WTC11 (cell line): ENCODE measurements at regions not wholly inside any gene's neighbourhood (a gene's known extent, or its start where the extent isn't known, plus 50 kb on each side); places are given as distances from the start of the nearest gene placed in this dataset.

Experiments used
- ATAC-seq: fragments of 200-7000 bp; cut with Tn5 transposase; 2 replicates; pipeline ENCODE4 v1.10.0; 2021; ENCODE audit warnings: mild to moderate bottlenecking, moderate library complexity
- CTCF ChIA-PET: fragments of 300-600 bp; sonication (Branson Sonifier 250); formaldehyde crosslinking; loops from one replicate; lab custom pipeline; 2021; ENCODE audit warnings: antibody characterized with exemption; lab: Charles Lee
- POLR2A ChIA-PET: fragments of 350-600 bp; sonication (Branson Sonifier 250); formaldehyde crosslinking; loops from one replicate; lab custom pipeline; 2021; ENCODE audit warnings: antibody characterized with exemption; lab: Charles Lee
- DNase-seq: peaks from one replicate; pipeline ENCODE4 v3.0.0; 2021; ENCODE audit warnings: low spot score
- H3K27ac Mint-ChIP-seq: 2 replicates; pipeline ENCODE4 v1.8.0; 2021; ENCODE audit warnings: mixed read lengths
- H3K27me3 Mint-ChIP-seq: 2 replicates; pipeline ENCODE4 v1.8.0; 2021; ENCODE audit warnings: low read depth, mild to moderate bottlenecking, moderate library complexity, mixed read lengths
- H3K36me3 Mint-ChIP-seq: 2 replicates; pipeline ENCODE4 v1.8.0; 2021; ENCODE audit warnings: mixed read lengths
- H3K4me1 Mint-ChIP-seq: 2 replicates; pipeline ENCODE4 v1.8.0; 2022; ENCODE audit warnings: mixed read lengths
- H3K4me3 Mint-ChIP-seq: 2 replicates; pipeline ENCODE4 v1.8.0; 2021; ENCODE audit warnings: mild to moderate bottlenecking, moderate library complexity, mixed read lengths
- H3K9me3 Mint-ChIP-seq: 2 replicates; pipeline ENCODE4 v1.8.0; 2021; ENCODE audit warnings: mixed read lengths
- AFF4 ChIP-seq: sonication (generic); formaldehyde crosslinking; IDR thresholded peaks from 2 replicates; pipeline ENCODE4 v1.8.1; 2023; ENCODE audit warnings: mild to moderate bottlenecking, missing genetic modification reagents, borderline replicate concordance
- ATF1 ChIP-seq: sonication (generic); formaldehyde crosslinking; IDR thresholded peaks from 2 replicates; pipeline ENCODE4 v1.8.1; 2023; ENCODE audit warnings: mild to moderate bottlenecking, moderate library complexity, missing genetic modification reagents
- EMX1 ChIP-seq: fragments of 250-450 bp; sonication (Bioruptor Pico); IDR thresholded peaks from 2 replicates; pipeline ENCODE4 v1.8.0; 2021; ENCODE audit warnings: mild to moderate bottlenecking
- IRF1 ChIP-seq: sonication (generic); formaldehyde crosslinking; IDR thresholded peaks from 2 replicates; pipeline ENCODE4 v1.8.0; 2023; ENCODE audit warnings: missing genetic modification reagents
- KAT7 ChIP-seq: sonication (generic); formaldehyde crosslinking; IDR thresholded peaks from 2 replicates; pipeline ENCODE4 v1.8.1; 2023; ENCODE audit warnings: missing genetic modification reagents, mild to moderate bottlenecking, borderline replicate concordance
- NFE2L1 ChIP-seq: sonication (generic); formaldehyde crosslinking; IDR thresholded peaks from 2 replicates; pipeline ENCODE4 v1.8.1; 2023; ENCODE audit warnings: missing genetic modification reagents
- NR2C2 ChIP-seq: sonication (generic); formaldehyde crosslinking; IDR thresholded peaks from 2 replicates; pipeline ENCODE4 v1.8.0; 2022; ENCODE audit warnings: mild to moderate bottlenecking, missing genetic modification reagents
- PRDM15 ChIP-seq: sonication (generic); formaldehyde crosslinking; IDR thresholded peaks from 2 replicates; pipeline ENCODE4 v1.8.0; 2022; ENCODE audit warnings: missing genetic modification reagents
- SP1 ChIP-seq: sonication (generic); formaldehyde crosslinking; conservative IDR thresholded peaks from 2 replicates; pipeline ENCODE4 v1.8.1; 2022; ENCODE audit warnings: missing genetic modification reagents
- USF1 ChIP-seq: sonication (generic); formaldehyde crosslinking; IDR thresholded peaks from 2 replicates; pipeline ENCODE4 v1.8.0; 2022; ENCODE audit warnings: mild to moderate bottlenecking, missing genetic modification reagents
- ZNF263 ChIP-seq: sonication (generic); formaldehyde crosslinking; IDR thresholded peaks from 2 replicates; pipeline ENCODE4 v1.8.1; 2022; ENCODE audit warnings: low read depth, mild to moderate bottlenecking, moderate library complexity, missing genetic modification reagents
- ZNF512 ChIP-seq: sonication (generic); formaldehyde crosslinking; IDR thresholded peaks from 2 replicates; pipeline ENCODE4 v1.8.1; 2022; ENCODE audit warnings: missing genetic modification reagents, borderline replicate concordance

GRCh38 chr20:57027777-57028176 lies 238.7 kb downstream of the BMP7 start (continued):
- TF ChIP-seq USF1 (no peak), PRDM15 (no peak), ZNF263 (CRISPR knock-in tag) (no peak), NFE2L1 (CRISPR knock-in tag) (no peak), IRF1 (CRISPR knock-in tag) (no peak), ATF1 (no peak)

GRCh38 chr20:57030611-57031600 lies 235.5 kb downstream of the BMP7 start:
- TF ChIP-seq EMX1 (CRISPR knock-in tag) (no peak), ZNF263 (CRISPR knock-in tag) (no peak), KAT7 (CRISPR knock-in tag) (no peak), ZNF512 (CRISPR knock-in tag) (no peak), AFF4 (CRISPR knock-in tag) (no peak), SP1 (CRISPR knock-in tag) (no peak), NR2C2 (CRISPR knock-in tag) (no peak)
- Mint-ChIP-seq H3K9me3 (peaks cover 8% of the 10 kb centered on the region; the same call in 1 of the 2 replicates), H3K27ac (no peak overlapping the region), H3K36me3 (no peaks in the 10 kb centered on the region), H3K27me3 (peaks cover 2% of the 10 kb centered on the region; the same call in 1 of the 2 replicates), H3K4me3 (no peak overlapping the region), H3K4me1 (peaks cover 28% of the 10 kb centered on the region)
- ATAC-seq (no peak), DNase-seq (no peak)
- ChIA-PET CTCF (interaction anchor here (1.5 kb wide), 1 partner anchor 9 kb away, joined by 5 read pairs; no protein-coding TSS in a partner anchor), POLR2A (no interaction called here)
